HG02623 (cell line): ENCODE measurements at regions not wholly inside any gene's neighbourhood (a gene's known extent, or its start where the extent isn't known, plus 50 kb on each side); places are given as distances from the start of the nearest gene placed in this dataset.
"Not testable (repeated sequence)": the region's sequence is repeated elsewhere in the genome, so short reads cannot be mapped to it uniquely, and the experiment has no call there.

Source experiments
- ATAC-seq: cut with Tn5 transposase; IDR thresholded peaks from one replicate; pipeline ENCODE4 v1.9.1; 2021; ENCODE audit warnings: moderate library complexity; ENCODE audit not compliant: unreplicated experiment

- no peak for ATAC-seq
Observed at GRCh38 chr3:144775551-144775950, 803.9 kb downstream of the DIPK2A start.

GRCh38 chr3:144777906-144778305 is 806.3 kb downstream of the DIPK2A start:
- no peak for ATAC-seq

GRCh38 chr3:144791034-144791433 is 819.4 kb downstream of the DIPK2A start:
- ATAC-seq, result no peak

GRCh38 chr3:144801890-144802289 is 830.3 kb downstream of the DIPK2A start:
- no peak for ATAC-seq

- ATAC-seq, result no peak
Observed at GRCh38 chr3:144809380-144809779, 837.8 kb downstream of the DIPK2A start.

- peak; percentile 83 for ATAC-seq
Observed at GRCh38 chr3:144810160-144810559, 838.5 kb downstream of the DIPK2A start.

GRCh38 chr3:144815655-144816054 is 844.0 kb downstream of the DIPK2A start:
- ATAC-seq, result no peak

- ATAC-seq, result no peak
Observed at GRCh38 chr3:144816323-144816722, 844.7 kb downstream of the DIPK2A start.

GRCh38 chr3:144818973-144819372 is 847.4 kb downstream of the DIPK2A start:
- ATAC-seq, result no peak

GRCh38 chr3:144820232-144820631 is 848.6 kb downstream of the DIPK2A start:
- ATAC-seq, result not testable (repeated sequence)

- no peak for ATAC-seq
Observed at GRCh38 chr3:144820726-144821125, 849.1 kb downstream of the DIPK2A start.

GRCh38 chr3:144821583-144821982 is 850.0 kb downstream of the DIPK2A start:
- ATAC-seq, result no peak

GRCh38 chr3:144822671-144823070 is 851.0 kb downstream of the DIPK2A start:
- no peak for ATAC-seq

- no peak for ATAC-seq
Observed at GRCh38 chr3:144831955-144832716, 860.5 kb downstream of the DIPK2A start.

GRCh38 chr3:144839991-144840390 is 868.4 kb downstream of the DIPK2A start:
- ATAC-seq, result no peak

- no peak for ATAC-seq
Observed at GRCh38 chr3:144840866-144841265, 869.2 kb downstream of the DIPK2A start.

- ATAC-seq, result no peak
Observed at GRCh38 chr3:144843099-144843498, 871.5 kb downstream of the DIPK2A start.

GRCh38 chr3:144852999-144853398 is 881.4 kb downstream of the DIPK2A start:
- ATAC-seq, result no peak

GRCh38 chr3:144854020-144854419 is 882.4 kb downstream of the DIPK2A start:
- ATAC-seq, result not testable (repeated sequence)

- no peak for ATAC-seq
Observed at GRCh38 chr3:144859161-144859560, 887.5 kb downstream of the DIPK2A start.

GRCh38 chr3:144864646-144865045 is 893.0 kb downstream of the DIPK2A start:
- no peak for ATAC-seq

- ATAC-seq, result no peak
Observed at GRCh38 chr3:144865948-144866347, 894.3 kb downstream of the DIPK2A start.

GRCh38 chr3:144866476-144866875 is 894.9 kb downstream of the DIPK2A start:
- no peak for ATAC-seq
